ENCODE measurements at regions not wholly inside any gene's neighbourhood (a gene's known extent, or its start where the extent isn't known, plus 50 kb on each side); places are given as distances from the start of the nearest gene placed in this dataset.

- DNase-seq (ENCODE audit: low read depth in 2 of 2), result no peak
Measured at GRCh38 chr2:83071352-83071751, 1387.7 kb downstream of the SUCLG1 start.

GRCh38 chr2:83069724-83070123, 1389.4 kb downstream of the SUCLG1 start:
- peak in 1 of 2 donors; percentile 56 for DNase-seq (ENCODE audit: low read depth in 2 of 2)

GRCh38 chr2:83068714-83069113, 1390.4 kb downstream of the SUCLG1 start:
- DNase-seq (ENCODE audit: low read depth in 2 of 2), result no peak

- no peak for DNase-seq (ENCODE audit: low read depth in 2 of 2)
Measured at GRCh38 chr2:83067947-83068346, 1391.1 kb downstream of the SUCLG1 start.

GRCh38 chr2:83063933-83064332, 1395.1 kb downstream of the SUCLG1 start:
- DNase-seq (ENCODE audit: low read depth in 2 of 2), result no peak

- no peak for DNase-seq (ENCODE audit: low read depth in 2 of 2)
Measured at GRCh38 chr2:83063511-83063910, 1395.6 kb downstream of the SUCLG1 start.

- peak in 1 of 2 donors; percentile 7 for DNase-seq (ENCODE audit: low read depth in 2 of 2)
Measured at GRCh38 chr2:83058683-83059082, 1400.4 kb downstream of the SUCLG1 start.

GRCh38 chr2:83055376-83056010, 1403.6 kb downstream of the SUCLG1 start:
- peak; percentile 10 to 91 for DNase-seq (ENCODE audit: low read depth in 2 of 2)

- no peak for DNase-seq (ENCODE audit: low read depth in 2 of 2)
Measured at GRCh38 chr2:83054751-83055150, 1404.3 kb downstream of the SUCLG1 start.

- DNase-seq (ENCODE audit: low read depth in 2 of 2), result peak in 1 of 2 donors; percentile 18
Measured at GRCh38 chr2:83051538-83052170, 1407.4 kb downstream of the SUCLG1 start.

- DNase-seq (ENCODE audit: low read depth in 2 of 2), result no peak
Measured at GRCh38 chr2:83042053-83042452, 1417.0 kb downstream of the SUCLG1 start.

- DNase-seq (ENCODE audit: low read depth in 2 of 2), result no peak
Measured at GRCh38 chr2:83022631-83023210, 1436.4 kb downstream of the SUCLG1 start.

- DNase-seq (ENCODE audit: low read depth in 2 of 2), result no peak
Measured at GRCh38 chr2:83017366-83018090, 1441.6 kb downstream of the SUCLG1 start.

GRCh38 chr2:83016343-83017110, 1442.6 kb downstream of the SUCLG1 start:
- DNase-seq (ENCODE audit: low read depth in 2 of 2), result no peak

- DNase-seq (ENCODE audit: low read depth in 2 of 2), result peak in 1 of 2 donors; percentile 0
Measured at GRCh38 chr2:83015900-83016299, 1443.2 kb downstream of the SUCLG1 start.

GRCh38 chr2:83015035-83015715, 1443.9 kb downstream of the SUCLG1 start:
- no peak for DNase-seq (ENCODE audit: low read depth in 2 of 2)

- no peak for DNase-seq (ENCODE audit: low read depth in 2 of 2)
Measured at GRCh38 chr2:83014462-83014861, 1444.6 kb downstream of the SUCLG1 start.

- no peak for DNase-seq (ENCODE audit: low read depth in 2 of 2)
Measured at GRCh38 chr2:83006961-83007360, 1452.1 kb downstream of the SUCLG1 start.

GRCh38 chr2:83003555-83003954, 1455.5 kb downstream of the SUCLG1 start:
- no peak for DNase-seq (ENCODE audit: low read depth in 2 of 2)

GRCh38 chr2:83002706-83003105, 1456.4 kb downstream of the SUCLG1 start:
- no peak for DNase-seq (ENCODE audit: low read depth in 2 of 2)

GRCh38 chr2:82998781-82999180, 1460.3 kb downstream of the SUCLG1 start:
- peak in 1 of 2 donors; percentile 2 for DNase-seq (ENCODE audit: low read depth in 2 of 2)
